Small intestine (tissue), 7 donors: ENCODE measurements at regions not wholly inside any gene's neighbourhood (a gene's known extent, or its start where the extent isn't known, plus 50 kb on each side); places are given as distances from the start of the nearest gene placed in this dataset.

Experiments used
- DNase-seq, 2 donors: peaks; one replicate each; pipeline versions ENCODE4 v3.0.0 to v3.0.0-alpha.2; 2013
- FAIRE-seq: peaks from 2 replicates; lab custom pipeline; 2012; peaks lifted over from hg19 to GRCh38; lab: Jason Lieb, UNC
- H3K27ac ChIP-seq, 3 donors: one replicate each; pipeline ENCODE4 v1.5.1; 2013; ENCODE audit warnings: low read length in 2 of 3, mild to moderate bottlenecking in 2 of 3, control low read depth in 1 of 3, inconsistent platforms in 1 of 3, low read depth in 1 of 3, moderate library complexity in 1 of 3
- H3K27me3 ChIP-seq, 3 donors: one replicate each; pipeline ENCODE4 v1.6.1; 2013; ENCODE audit warnings: low read length in 3 of 3, inconsistent platforms in 1 of 3; ENCODE audit not compliant: control insufficient read depth in 3 of 3, insufficient read depth in 3 of 3
- H3K36me3 ChIP-seq, 3 donors: one replicate each; pipeline ENCODE4 v1.6.1; 2013; ENCODE audit warnings: low read length in 3 of 3, inconsistent platforms in 1 of 3, low read depth in 1 of 3, mild to moderate bottlenecking in 1 of 3, moderate library complexity in 1 of 3; ENCODE audit not compliant: control insufficient read depth in 3 of 3, insufficient read depth in 2 of 3
- H3K4me1 ChIP-seq, 3 donors: one replicate each; pipeline ENCODE4 v1.6.1; 2013; ENCODE audit warnings: low read length in 2 of 3, inconsistent platforms in 1 of 3, low read depth in 1 of 3, mild to moderate bottlenecking in 1 of 3, moderate library complexity in 1 of 3; ENCODE audit not compliant: control insufficient read depth in 3 of 3, insufficient read depth in 2 of 3
- H3K4me3 ChIP-seq, 3 donors: one replicate each; pipeline ENCODE4 v1.5.1; 2013; ENCODE audit warnings: low read length in 3 of 3, control low read depth in 1 of 3, inconsistent platforms in 1 of 3, low read depth in 1 of 3, mild to moderate bottlenecking in 1 of 3, moderate library complexity in 1 of 3
- H3K9me3 ChIP-seq, 2 donors: one replicate each; pipeline ENCODE4 v1.6.1; 2013; ENCODE audit warnings: low read depth in 1 of 2, low read length in 1 of 2; ENCODE audit not compliant: control insufficient read depth in 2 of 2, insufficient read depth in 1 of 2
- WGBS, 3 donors: extraction: QIAGEN DNeasy Blood & Tissue Kit; methylation state at CpG; one replicate each; pipeline ENCODE4 v1.1.7; 2013; 5-methylcytosine and 5-hydroxymethylcytosine counted together
- donor health status: healthy with polysubstance abuse.
- donor health status: control.
- donor health status: control.
- donor health status: Bipolar disorder and iron deficiency.
- donor health status: healthy.

- Histone ChIP-seq H3K27ac (no peak overlapping the region), H3K27me3 (no peaks in the 10 kb centered on the region), H3K4me1 (no peaks in the 10 kb centered on the region), H3K9me3 (peaks cover 0 to 1% of the 10 kb centered on the region in 2 donors), H3K36me3 (no peaks in the 10 kb centered on the region), H3K4me3 (no peak overlapping the region)
- DNase-seq (no peak), FAIRE-seq (no peak)
- WGBS, 3 donors: 67 to 83% (median 72%) methylated on average over 6 of the region's 6 CpGs
Measured at GRCh38 chr20:4617484-4617883, 68.8 kb upstream of the PRNP start.

GRCh38 chr20:4617019-4617418 is 69.2 kb upstream of the PRNP start:
- H3K4me1 ChIP-seq: no peaks in the 10 kb centered on the region
- FAIRE-seq: no peak
- H3K27ac ChIP-seq: no peak overlapping the region
- 84 to 91% (median 91%) methylated on average over 2 of the region's 2 CpGs for WGBS, 3 donors
- DNase-seq: no peak
- H3K27me3 ChIP-seq: no peaks in the 10 kb centered on the region
- no peaks in the 10 kb centered on the region for H3K36me3 ChIP-seq
- peaks cover 0 to 1% of the 10 kb centered on the region in 2 donors for H3K9me3 ChIP-seq
- H3K4me3 ChIP-seq: no peak overlapping the region

- WGBS, 3 donors: 43 to 46% (median 43%) methylated on average over 15 of the region's 15 CpGs
- no peak overlapping the region for H3K27ac ChIP-seq
- H3K36me3 ChIP-seq: no peaks in the 10 kb centered on the region
- DNase-seq: peak in 1 of 2 donors; percentile 36
- no peaks in the 10 kb centered on the region for H3K27me3 ChIP-seq
- FAIRE-seq: no peak
- H3K9me3 ChIP-seq: peaks cover 0 to 1% of the 10 kb centered on the region in 2 donors
- H3K4me3 ChIP-seq: no peak overlapping the region
- H3K4me1 ChIP-seq: no peaks in the 10 kb centered on the region
Measured at GRCh38 chr20:4613718-4614620, 72.3 kb upstream of the PRNP start.

- no peaks in the 10 kb centered on the region for H3K36me3 ChIP-seq
- 81 to 90% (median 89%) methylated on average over 6 of the region's 6 CpGs for WGBS, 3 donors
- H3K27ac ChIP-seq: no peak overlapping the region
- no peaks in the 10 kb centered on the region for H3K9me3 ChIP-seq
- no peak for FAIRE-seq
- no peak overlapping the region for H3K4me3 ChIP-seq
- no peak for DNase-seq
- H3K4me1 ChIP-seq: no peaks in the 10 kb centered on the region
- no peaks in the 10 kb centered on the region for H3K27me3 ChIP-seq
Measured at GRCh38 chr20:4613184-4613583, 73.1 kb upstream of the PRNP start.

- Histone ChIP-seq H3K4me1 (no peaks in the 10 kb centered on the region), H3K36me3 (no peaks in the 10 kb centered on the region), H3K27ac (no peak overlapping the region), H3K4me3 (no peak overlapping the region), H3K27me3 (no peaks in the 10 kb centered on the region), H3K9me3 (no peaks in the 10 kb centered on the region)
- FAIRE-seq: no peak
- no peak for DNase-seq
- WGBS, 3 donors: 90 to 92% (median 92%) methylated on average over 9 of the region's 9 CpGs
Measured at GRCh38 chr20:4610871-4611270, 75.4 kb upstream of the PRNP start.

- DNase-seq (no peak), FAIRE-seq (no peak)
- Histone ChIP-seq H3K36me3 (no peaks in the 10 kb centered on the region), H3K4me1 (no peaks in the 10 kb centered on the region), H3K27ac (no peak overlapping the region), H3K4me3 (no peak overlapping the region), H3K9me3 (no peaks in the 10 kb centered on the region), H3K27me3 (no peaks in the 10 kb centered on the region)
- 89 to 97% (median 92%) methylated on average over 5 of the region's 5 CpGs for WGBS, 3 donors
Measured at GRCh38 chr20:4609511-4609910, 76.7 kb upstream of the PRNP start.

GRCh38 chr20:4608861-4609260 is 77.4 kb upstream of the PRNP start:
- FAIRE-seq: no peak
- WGBS, 3 donors: 82 to 89% (median 87%) methylated on average over 6 of the region's 6 CpGs
- Histone ChIP-seq H3K27me3 (no peaks in the 10 kb centered on the region), H3K4me1 (no peaks in the 10 kb centered on the region), H3K9me3 (no peaks in the 10 kb centered on the region), H3K4me3 (no peak overlapping the region), H3K36me3 (no peaks in the 10 kb centered on the region), H3K27ac (no peak overlapping the region)
- no peak for DNase-seq

- FAIRE-seq (no peak), DNase-seq (peak; percentile 57 to 68)
- 33 to 35% (median 34%) methylated on average over 13 of the region's 13 CpGs for WGBS, 3 donors
- no peak overlapping the region for H3K27ac ChIP-seq
- peaks cover 0 to 5% (median 0%) of the 10 kb centered on the region in 3 donors for H3K27me3 ChIP-seq
- H3K4me3 ChIP-seq: no peak overlapping the region
- no peaks in the 10 kb centered on the region for H3K9me3 ChIP-seq
- H3K4me1 ChIP-seq: peaks cover 0 to 3% (median 0%) of the 10 kb centered on the region in 3 donors
- no peaks in the 10 kb centered on the region for H3K36me3 ChIP-seq
Measured at GRCh38 chr20:4607287-4607713, 79.0 kb upstream of the PRNP start.
